NOMO-1 (cell line): ENCODE measurements at regions not wholly inside any gene's neighbourhood (a gene's known extent, or its start where the extent isn't known, plus 50 kb on each side); places are given as distances from the start of the nearest gene placed in this dataset.

ENCODE experiments used
- DNase-seq, 2 experiments: peaks; one replicate each; lab custom pipeline; 2025; ENCODE audit not compliant: unreplicated experiment in 2 of 2; lab: John Stamatoyannopoulos, UW

DNA sequence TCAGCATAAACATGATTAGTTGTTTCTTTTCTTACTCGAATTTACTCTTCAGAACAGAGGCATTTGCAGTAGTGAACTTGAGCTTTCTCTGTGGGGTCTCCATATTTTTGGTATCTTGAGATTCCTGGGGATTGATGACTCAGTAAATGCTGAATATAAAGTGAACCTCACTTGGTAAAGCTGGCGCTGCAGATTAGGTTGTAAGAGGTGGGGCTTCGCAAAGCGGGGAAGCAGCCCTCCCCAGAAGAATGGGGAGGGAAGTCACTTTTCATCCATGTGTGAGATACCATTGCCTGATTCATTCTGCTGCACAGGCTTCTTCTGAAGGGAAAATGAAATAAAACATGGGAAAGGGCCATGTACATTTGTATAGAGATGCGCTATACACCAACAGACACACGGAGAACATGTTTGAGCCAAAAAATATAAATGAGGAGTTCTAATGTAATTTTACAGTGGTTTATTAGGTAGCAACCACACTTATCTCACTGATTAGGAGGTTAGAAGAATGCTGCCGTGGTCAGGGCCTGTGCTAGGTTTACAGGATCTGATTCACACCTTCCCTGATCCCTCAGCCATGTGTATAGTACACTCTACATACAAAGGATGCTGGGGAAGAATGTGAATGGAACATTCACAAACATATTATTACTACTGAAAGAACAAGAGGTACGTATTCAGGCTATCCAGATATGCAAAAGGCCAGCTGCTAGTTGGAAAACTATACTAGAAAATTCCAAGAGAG, 63.5 kb downstream of the DNTTIP2 start:
- DNase-seq: no peak

- no peak for DNase-seq
Observed at GRCh38 chr1:93814795-93815340, 64.1 kb downstream of the DNTTIP2 start.

DNA sequence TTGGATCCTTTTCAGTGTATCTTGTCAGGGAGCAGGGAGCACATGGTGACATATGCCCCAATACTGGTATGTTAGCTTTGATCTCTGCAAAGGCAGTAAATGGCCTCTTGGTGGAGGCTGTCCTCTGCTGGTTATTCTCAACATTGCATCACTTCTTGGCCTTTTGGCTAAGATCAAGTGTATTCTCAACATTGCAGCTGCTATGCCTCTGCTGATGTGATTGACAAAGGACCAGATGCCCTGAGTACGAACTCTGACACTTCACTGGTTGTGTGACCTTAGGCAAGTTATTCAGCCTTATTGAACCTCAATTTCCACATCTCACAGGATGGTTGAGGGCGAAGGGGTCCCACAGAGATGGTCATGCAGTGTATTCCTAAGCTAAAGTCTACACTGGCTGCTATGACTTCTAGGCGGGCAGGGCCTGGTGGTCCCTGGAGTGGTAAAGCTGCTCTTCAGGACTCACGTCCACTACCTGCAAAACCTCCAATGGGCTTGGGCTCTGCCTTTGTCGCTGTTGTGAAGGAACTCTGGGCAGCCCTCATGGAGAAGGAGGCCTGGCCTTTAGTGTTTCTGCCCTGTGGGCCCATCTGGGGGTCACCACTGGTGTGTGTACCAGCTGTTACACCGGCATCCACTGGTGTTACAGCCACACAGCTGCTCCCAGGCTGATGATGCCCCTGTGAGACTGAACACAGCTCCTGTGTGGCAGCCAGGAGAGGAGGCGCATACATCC, 64.8 kb downstream of the DNTTIP2 start:
- peak; percentile 40 to 73 for DNase-seq

- no peak for DNase-seq
Observed at GRCh38 chr1:93813076-93813475, 65.9 kb downstream of the DNTTIP2 start.

GRCh38 chr1:93811326-93812065, 67.5 kb downstream of the DNTTIP2 start:
- DNase-seq: no peak

DNA sequence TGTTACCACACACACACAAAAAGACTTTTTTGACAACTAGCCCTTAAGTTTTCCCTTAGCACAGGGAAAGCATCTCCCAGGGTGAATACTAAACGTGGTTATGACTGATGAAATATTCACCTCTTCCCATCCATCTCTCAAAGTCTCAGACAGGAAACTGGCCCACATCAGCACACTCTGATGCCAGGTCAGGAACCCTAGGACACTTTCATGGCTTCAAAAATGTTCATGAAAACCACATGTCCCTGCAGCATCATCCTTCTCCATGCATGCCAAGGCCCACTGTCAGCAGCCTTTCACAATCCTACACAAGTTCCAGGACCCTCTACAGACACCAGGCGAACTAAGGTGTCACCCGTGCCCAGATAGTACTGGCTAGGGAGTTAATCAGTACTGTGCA, 68.7 kb downstream of the DNTTIP2 start:
- DNase-seq: no peak

- no peak for DNase-seq
Observed at GRCh38 chr1:93808871-93809270, 70.1 kb downstream of the DNTTIP2 start.

DNA sequence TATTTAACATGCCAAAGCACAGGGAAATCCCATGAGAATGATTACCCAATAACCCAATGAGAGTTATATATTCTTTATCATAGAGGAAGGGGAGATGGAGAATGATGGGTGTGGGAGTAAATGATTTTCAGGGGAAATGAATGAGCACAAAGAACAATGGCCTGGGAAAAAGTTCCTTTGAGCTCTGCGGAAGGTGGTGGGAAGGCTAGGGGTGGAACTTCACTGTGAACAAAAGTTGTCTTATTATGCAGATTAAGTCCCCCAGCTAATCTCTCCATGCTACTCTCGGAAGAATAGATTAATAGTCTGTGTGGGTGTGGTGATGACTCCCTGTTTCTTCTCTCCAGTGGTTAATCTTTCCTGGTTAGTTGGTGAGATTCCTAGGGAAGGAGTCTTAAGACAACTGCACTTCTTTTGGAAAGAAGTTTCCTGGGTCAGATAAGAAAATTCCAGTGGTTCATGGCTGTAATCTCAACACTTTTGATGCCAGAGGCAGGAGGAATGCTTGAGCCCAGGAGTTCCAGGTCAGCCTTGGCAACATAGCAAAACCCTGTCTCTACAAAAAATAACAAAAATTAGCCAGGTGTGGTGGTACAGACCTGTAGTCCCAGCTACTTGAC, 71.6 kb downstream of the DNTTIP2 start:
- no peak for DNase-seq

DNA sequence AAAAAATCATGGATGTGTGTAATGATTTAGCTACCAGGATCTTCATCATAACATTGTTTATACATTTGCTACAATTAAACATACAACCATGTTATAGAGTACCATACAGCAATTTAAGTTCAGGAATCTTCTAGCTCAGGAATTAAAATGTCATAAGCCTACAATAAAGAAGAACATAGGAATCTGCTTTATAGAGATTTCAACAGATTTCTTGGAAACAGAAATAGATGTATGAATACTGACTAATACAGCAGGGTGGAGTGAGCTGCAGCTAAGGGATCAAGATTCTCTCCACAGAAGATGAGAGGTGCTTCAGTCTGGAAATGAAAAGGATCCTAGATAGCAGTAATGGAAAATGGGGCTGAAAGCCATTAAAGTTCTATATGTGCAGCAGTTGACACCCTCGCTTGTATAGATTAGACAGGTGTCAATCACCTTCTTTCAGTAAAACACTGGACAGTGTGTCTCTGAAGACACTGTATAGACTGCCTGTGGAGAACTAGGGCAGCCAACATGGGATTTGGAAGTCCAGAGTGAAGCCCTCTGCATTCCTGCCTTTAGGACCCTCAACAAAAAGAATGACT, 73.9 kb downstream of the DNTTIP2 start:
- no peak for DNase-seq

DNA sequence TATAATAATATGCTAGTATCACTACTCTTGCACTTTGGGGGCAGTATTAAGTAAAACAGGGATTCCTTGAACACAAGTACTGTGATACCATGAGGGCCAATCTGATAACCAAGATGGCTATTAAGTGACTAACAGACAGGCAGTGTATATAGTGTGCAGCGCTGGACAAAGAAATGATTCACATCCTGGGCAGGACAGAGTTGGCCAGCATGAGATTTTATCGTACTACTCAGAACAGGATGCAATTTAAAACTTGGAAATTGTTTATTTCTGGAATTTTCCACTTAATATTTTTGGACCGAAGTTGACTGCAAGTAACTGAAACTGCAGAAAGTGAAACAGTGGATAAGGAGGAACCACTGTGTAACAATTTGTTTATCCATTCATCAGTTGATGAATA, 74.6 kb downstream of the DNTTIP2 start:
- DNase-seq: no peak

DNA sequence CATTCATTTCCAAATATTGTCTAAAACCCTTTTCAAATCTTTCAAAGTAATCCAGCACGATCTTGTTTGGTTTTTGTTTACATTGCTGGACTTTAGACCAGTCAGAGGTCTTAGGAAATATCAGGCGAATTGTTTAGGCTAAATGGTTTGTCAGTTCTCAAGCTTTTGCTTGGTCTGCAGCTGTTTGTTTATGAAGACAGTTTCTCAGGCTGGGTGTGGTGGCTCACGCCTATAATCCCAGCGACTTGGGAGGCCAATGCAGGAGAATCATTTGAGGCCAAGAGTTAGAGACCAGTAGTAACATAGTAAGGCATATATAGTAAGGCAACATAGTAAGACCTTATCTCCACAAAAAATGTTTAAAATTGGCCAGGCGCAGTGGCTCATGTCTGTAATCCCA, 77.5 kb downstream of the DNTTIP2 start:
- DNase-seq: no peak

DNA sequence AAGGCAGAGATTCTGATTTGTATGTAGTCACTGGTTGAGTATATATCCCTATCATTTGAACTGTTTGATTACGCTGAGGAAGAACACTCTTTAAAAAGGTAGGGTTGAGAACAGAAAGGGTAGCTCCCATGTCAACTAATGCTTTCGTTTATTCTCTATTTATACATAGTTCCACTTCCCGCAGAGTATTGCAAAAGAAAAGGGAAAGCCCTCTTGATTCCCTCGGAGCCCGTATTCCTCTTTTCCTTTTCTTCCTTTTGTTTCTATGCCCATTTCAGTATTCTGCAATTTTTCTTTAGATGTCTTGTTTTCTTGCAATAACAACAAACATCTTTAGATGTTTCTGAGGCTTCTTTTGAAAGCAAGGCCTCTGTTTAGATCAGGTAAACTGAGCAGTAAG, 78.2 kb downstream of the DNTTIP2 start:
- no peak for DNase-seq

DNA sequence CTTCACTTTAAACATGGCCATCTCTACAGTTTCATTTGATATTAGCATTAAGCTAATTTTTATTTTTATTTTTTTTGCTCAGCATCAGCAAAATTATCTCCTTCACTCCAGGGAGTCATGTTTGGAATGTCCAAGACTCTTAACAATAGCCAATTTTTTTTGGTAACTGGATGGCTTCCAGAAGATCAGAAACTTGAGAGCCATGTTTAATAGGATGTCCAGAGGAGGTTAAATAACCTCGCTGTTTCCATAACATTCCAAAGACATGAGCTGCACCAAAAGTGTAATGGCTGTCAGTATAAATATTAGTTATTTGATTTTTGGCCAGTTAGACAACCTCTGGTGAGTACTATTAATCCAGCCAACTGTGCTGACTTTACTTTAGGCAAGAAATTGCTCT, 80.7 kb downstream of the DNTTIP2 start:
- no peak for DNase-seq

DNA sequence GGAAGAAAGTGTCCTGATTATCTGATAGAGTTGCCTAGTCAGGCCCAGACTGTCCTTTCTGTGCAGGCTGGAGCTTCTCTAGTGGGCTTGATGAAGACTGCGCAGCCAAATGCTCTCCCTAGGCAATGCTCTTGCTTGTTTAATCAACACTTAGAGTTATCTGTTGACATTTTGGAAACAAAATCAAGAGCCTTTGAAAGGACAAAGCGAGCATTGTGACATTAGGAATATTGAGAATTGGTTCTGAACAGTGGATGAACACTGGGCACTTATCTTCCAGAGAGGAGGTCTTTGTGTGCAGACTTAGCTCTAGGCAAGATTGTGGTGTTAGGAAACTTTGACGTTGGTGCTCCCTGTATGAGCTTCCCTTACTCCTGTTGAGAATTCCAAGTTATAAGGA, 94.5 kb downstream of the DNTTIP2 start:
- DNase-seq: no peak

DNA sequence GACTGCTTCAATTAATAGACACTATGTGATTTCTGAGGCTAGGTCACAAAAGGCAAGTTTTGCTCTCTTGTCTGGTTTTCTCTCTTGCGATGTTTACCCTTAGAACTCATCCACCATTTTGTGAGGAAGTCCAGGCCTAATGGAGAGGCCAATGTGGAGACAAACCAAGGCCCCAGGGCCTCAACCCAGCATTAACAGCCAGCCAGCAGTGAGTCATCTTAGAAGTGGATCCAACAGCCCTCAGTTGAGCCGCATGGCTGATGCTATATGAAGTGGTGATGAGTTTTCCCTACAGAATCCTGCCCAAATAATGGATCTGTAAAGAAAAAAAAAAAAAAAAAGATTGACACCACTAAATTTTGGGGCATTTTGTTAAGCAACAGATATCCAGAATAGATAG, 95.1 kb downstream of the DNTTIP2 start:
- DNase-seq: no peak

GRCh38 chr1:93779540-93780165, 98.0 kb upstream of the BCAR3 start:
- DNase-seq: no peak

DNA sequence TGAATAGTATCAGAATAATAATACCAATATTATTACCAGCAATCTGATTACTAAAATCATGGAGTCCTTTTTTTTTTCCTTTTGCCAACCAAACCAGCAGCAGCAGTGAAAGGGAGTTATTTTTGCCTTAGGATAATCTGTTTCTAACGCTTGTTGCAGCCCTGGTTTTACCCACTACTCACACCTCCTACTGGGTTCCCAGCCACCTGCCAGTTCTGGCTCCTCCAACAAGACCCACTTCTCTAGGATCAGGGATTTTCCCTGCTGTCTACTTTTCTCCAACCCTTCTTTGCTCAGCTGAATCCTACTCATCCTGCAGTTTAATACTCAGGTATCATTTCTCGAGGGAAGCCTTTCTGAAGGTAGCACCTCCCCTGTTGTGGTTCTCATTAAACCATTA, 96.8 kb upstream of the BCAR3 start:
- no peak for DNase-seq

GRCh38 chr1:93777255-93777654, 95.6 kb upstream of the BCAR3 start:
- DNase-seq: no peak

DNA sequence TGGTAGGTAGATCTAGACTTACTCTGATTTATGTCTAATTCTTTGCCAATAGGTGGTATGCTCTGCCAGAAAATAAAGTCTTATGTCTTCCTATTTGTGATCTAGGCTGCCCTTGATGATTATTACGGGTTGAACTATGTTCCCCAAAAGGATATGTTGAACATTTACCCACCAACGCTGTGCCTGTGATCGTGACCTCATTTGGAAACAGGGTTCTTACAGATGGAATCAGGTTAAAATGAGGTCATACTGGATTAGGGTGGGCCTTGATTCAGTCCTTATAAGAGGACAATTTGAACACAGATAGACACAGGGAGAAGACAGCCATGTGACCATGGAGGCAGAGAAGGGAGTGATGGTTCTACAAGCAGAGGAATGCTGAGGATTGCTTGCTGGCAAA, 95.1 kb upstream of the BCAR3 start:
- DNase-seq: no peak

GRCh38 chr1:93775224-93775623, 93.6 kb upstream of the BCAR3 start:
- DNase-seq: no peak
